Neural progenitor cell (in vitro differentiated cells): ENCODE measurements at regions not wholly inside any gene's neighbourhood (a gene's known extent, or its start where the extent isn't known, plus 50 kb on each side); places are given as distances from the start of the nearest gene placed in this dataset.
"Not testable (repeated sequence)": the region's sequence is repeated elsewhere in the genome, so short reads cannot be mapped to it uniquely, and the experiment has no call there.

Experiments used
- DNase-seq: peaks from one replicate; pipeline ENCODE4 v3.0.0-alpha.2; 2016; ENCODE audit warnings: low spot score
- H2AFZ ChIP-seq: fragments of 200-600 bp; sonication (generic); replicated peaks from 2 replicates; pipeline ENCODE4 v1.6.1; 2016; ENCODE audit warnings: antibody characterized with exemption
- H3F3A ChIP-seq: fragments of 200-600 bp; sonication (generic); 2 replicates; pipeline ENCODE4 v1.6.1; 2016; ENCODE audit warnings: antibody characterized with exemption, low read depth
- H3K27ac ChIP-seq: fragments of 200-600 bp; sonication (generic); 2 replicates; pipeline ENCODE4 v1.5.1; 2016; ENCODE audit warnings: mild to moderate bottlenecking
- H3K27me3 ChIP-seq: fragments of 200-600 bp; sonication (generic); 2 replicates; pipeline ENCODE4 v1.6.1; 2016; ENCODE audit warnings: mild to moderate bottlenecking, moderate library complexity
- H3K36me3 ChIP-seq: fragments of 200-600 bp; sonication (generic); 2 replicates; pipeline ENCODE4 v1.5.1; 2016
- H3K4me1 ChIP-seq: fragments of 200-600 bp; sonication (generic); 2 replicates; pipeline ENCODE4 v1.6.1; 2016; ENCODE audit warnings: mixed run types
- H3K4me2 ChIP-seq: fragments of 200-600 bp; sonication (generic); 2 replicates; pipeline ENCODE4 v1.6.1; 2016
- H3K4me3 ChIP-seq: fragments of 200-600 bp; sonication (generic); 2 replicates; pipeline ENCODE4 v1.5.1; 2016
- H3K79me2 ChIP-seq: fragments of 200-600 bp; sonication (generic); 2 replicates; pipeline ENCODE4 v1.6.1; 2016; ENCODE audit warnings: low read depth
- H3K9ac ChIP-seq: fragments of 200-600 bp; sonication (generic); 2 replicates; pipeline ENCODE4 v1.6.1; 2016
- H3K9me3 ChIP-seq: fragments of 200-600 bp; sonication (generic); 2 replicates; pipeline ENCODE4 v1.5.1; 2016; ENCODE audit warnings: low read depth
- H4K20me1 ChIP-seq: fragments of 200-600 bp; sonication (generic); 2 replicates; pipeline ENCODE4 v1.6.1; 2016; ENCODE audit warnings: low read depth
- H3K27ac Mint-ChIP-seq: 3 replicates; pipeline ENCODE4 v1.8.0; 2021; ENCODE audit warnings: mixed read lengths
- H3K27me3 Mint-ChIP-seq: 2 replicates; pipeline ENCODE4 v1.8.0; 2022; ENCODE audit warnings: low read depth, mild to moderate bottlenecking, inconsistent platforms, moderate library complexity, mixed read lengths; ENCODE audit not compliant: insufficient read depth
- H3K36me3 Mint-ChIP-seq: 3 replicates; pipeline ENCODE4 v1.8.0; 2021; ENCODE audit warnings: mixed read lengths
- H3K4me1 Mint-ChIP-seq: 3 replicates; pipeline ENCODE4 v1.8.0; 2021; ENCODE audit warnings: mixed read lengths
- H3K4me3 Mint-ChIP-seq: 3 replicates; pipeline ENCODE4 v1.8.0; 2021; ENCODE audit warnings: mild to moderate bottlenecking, moderate library complexity, mixed read lengths
- H3K9me3 Mint-ChIP-seq: 3 replicates; pipeline ENCODE4 v1.8.0; 2020; ENCODE audit warnings: mixed read lengths
- EZH2 ChIP-seq: fragments of 200-600 bp; sonication (generic); IDR thresholded peaks from 2 replicates; pipeline ENCODE4 v1.6.1; 2017; ENCODE audit warnings: antibody characterized with exemption, mild to moderate bottlenecking, moderate library complexity
- EZH2phosphoT487 ChIP-seq: fragments of 200-600 bp; sonication (generic); IDR thresholded peaks from 2 replicates; pipeline ENCODE4 v1.6.1; 2017; ENCODE audit warnings: antibody characterized with exemption
- TF ChIP-seq, protein P1 (sequence below): fragments of 200-600 bp; sonication (generic); IDR thresholded peaks from 2 replicates; pipeline ENCODE4 v1.5.1; 2017; ENCODE audit warnings: antibody characterized with exemption, mild to moderate bottlenecking

DNA sequence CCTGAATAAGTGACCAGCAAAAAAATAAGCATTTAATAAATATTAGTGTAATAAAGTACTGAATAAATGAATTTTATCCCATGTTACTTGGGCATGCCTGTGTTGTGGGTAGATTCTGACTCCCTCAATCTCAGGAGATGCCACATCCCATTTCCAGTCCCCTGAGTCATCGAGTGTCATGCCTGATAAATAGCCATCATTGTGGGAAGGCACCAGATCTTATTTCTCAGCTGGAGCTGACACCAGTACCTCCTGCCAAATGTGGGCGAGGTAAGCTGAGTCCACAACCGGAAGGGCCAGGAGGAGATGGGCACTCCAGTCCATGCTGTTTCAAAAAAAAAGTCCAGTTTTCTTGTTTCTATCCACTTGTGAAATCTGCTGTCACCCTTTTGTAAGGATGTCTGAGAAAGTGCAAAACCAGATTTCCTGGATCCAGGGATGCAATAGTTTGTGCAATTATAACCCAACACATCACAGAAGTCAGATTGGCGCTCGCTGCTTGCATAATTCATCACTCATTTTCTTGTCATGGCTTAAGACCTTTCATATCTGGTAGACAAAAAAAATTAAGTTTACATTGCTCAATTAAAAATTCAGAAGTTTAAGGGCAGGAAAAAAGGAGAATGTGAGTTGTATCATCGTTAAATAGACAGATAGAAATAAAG, 311.6 kb downstream of the MIAT start:
- H3K9me3 Mint-ChIP-seq, result peaks cover 6% of the 10 kb centered on the region

DNA sequence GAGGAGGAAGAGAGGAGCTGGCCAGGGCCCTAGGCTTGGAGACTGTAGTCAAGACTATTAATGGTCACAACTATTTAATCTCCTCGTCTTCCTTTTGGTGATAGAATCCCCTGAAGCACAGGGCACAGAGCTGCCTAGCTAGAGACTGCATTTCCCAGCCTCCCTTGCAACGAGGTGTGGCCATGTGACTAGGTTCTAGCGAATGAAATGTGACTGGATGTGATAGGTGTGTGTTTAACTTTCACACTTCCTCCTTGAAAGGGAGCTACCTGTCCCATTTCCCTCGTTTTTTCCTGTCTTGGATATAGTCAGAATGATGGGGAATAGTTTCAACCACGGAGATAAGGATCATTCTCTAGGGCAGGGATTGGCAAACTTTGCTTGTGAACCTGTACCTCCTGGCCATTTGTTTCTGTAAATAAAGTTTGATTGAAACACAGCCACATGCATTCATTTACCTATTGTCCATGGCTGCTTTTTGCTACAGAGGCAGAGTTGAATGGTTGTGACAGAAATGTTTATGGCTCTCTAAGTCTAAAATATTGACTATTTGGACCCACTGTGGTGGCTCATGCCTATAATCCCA, 313.5 kb downstream of the MIAT start:
- H3K27me3 Mint-ChIP-seq, result peaks cover 8% of the 10 kb centered on the region
- H3K9me3 Mint-ChIP-seq, result no peaks in the 10 kb centered on the region
- H2AFZ ChIP-seq, result no peak overlapping the region
- H3K36me3 ChIP-seq, result no peaks in the 10 kb centered on the region
- no peak overlapping the region for H3K27ac Mint-ChIP-seq
- TF ChIP-seq EZH2phosphoT487 (no peak), EZH2 (no peak)
- TF ChIP-seq, protein P1, sequence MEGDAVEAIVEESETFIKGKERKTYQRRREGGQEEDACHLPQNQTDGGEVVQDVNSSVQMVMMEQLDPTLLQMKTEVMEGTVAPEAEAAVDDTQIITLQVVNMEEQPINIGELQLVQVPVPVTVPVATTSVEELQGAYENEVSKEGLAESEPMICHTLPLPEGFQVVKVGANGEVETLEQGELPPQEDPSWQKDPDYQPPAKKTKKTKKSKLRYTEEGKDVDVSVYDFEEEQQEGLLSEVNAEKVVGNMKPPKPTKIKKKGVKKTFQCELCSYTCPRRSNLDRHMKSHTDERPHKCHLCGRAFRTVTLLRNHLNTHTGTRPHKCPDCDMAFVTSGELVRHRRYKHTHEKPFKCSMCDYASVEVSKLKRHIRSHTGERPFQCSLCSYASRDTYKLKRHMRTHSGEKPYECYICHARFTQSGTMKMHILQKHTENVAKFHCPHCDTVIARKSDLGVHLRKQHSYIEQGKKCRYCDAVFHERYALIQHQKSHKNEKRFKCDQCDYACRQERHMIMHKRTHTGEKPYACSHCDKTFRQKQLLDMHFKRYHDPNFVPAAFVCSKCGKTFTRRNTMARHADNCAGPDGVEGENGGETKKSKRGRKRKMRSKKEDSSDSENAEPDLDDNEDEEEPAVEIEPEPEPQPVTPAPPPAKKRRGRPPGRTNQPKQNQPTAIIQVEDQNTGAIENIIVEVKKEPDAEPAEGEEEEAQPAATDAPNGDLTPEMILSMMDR, result no peak
- no peaks in the 10 kb centered on the region for H3K4me1 Mint-ChIP-seq
- no peaks in the 10 kb centered on the region for H4K20me1 ChIP-seq
- no peak for DNase-seq
- no peak overlapping the region for H3K27ac ChIP-seq
- H3K4me1 ChIP-seq, result peaks cover 15% of the 10 kb centered on the region
- no peak overlapping the region for H3K4me2 ChIP-seq
- H3F3A ChIP-seq, result no peaks in the 10 kb centered on the region
- H3K9ac ChIP-seq, result no peak overlapping the region
- H3K4me3 ChIP-seq, result no peak overlapping the region
- no peaks in the 10 kb centered on the region for H3K9me3 ChIP-seq
- H3K36me3 Mint-ChIP-seq, result no peaks in the 10 kb centered on the region
- peaks cover 26% of the 10 kb centered on the region for H3K27me3 ChIP-seq
- H3K79me2 ChIP-seq, result no peaks in the 10 kb centered on the region
- no peak overlapping the region for H3K4me3 Mint-ChIP-seq

More for the DNA sequence above, 311.6 kb downstream of the MIAT start:
- no peaks in the 10 kb centered on the region for H3K4me1 ChIP-seq
- TF ChIP-seq, protein P1, result no peak
- TF ChIP-seq EZH2phosphoT487, result no peak
- no peak for TF ChIP-seq EZH2
- H2AFZ ChIP-seq, result no peak overlapping the region
- H3K4me3 ChIP-seq, result no peak overlapping the region
- Mint-ChIP-seq H3K36me3 (no peaks in the 10 kb centered on the region), H3K27me3 (peaks cover 11% of the 10 kb centered on the region), H3K4me3 (no peak overlapping the region), H3K27ac (no peak overlapping the region), H3K4me1 (no peaks in the 10 kb centered on the region)
- peaks cover 36% of the 10 kb centered on the region for H3K27me3 ChIP-seq
- no peaks in the 10 kb centered on the region for H3K9me3 ChIP-seq
- H3K79me2 ChIP-seq, result no peaks in the 10 kb centered on the region
- H3K27ac ChIP-seq, result no peak overlapping the region
- no peak overlapping the region for H3K9ac ChIP-seq
- no peaks in the 10 kb centered on the region for H3K36me3 ChIP-seq
- no peaks in the 10 kb centered on the region for H3F3A ChIP-seq
- H4K20me1 ChIP-seq, result no peaks in the 10 kb centered on the region
- no peak for DNase-seq
- no peak overlapping the region for H3K4me2 ChIP-seq

DNA sequence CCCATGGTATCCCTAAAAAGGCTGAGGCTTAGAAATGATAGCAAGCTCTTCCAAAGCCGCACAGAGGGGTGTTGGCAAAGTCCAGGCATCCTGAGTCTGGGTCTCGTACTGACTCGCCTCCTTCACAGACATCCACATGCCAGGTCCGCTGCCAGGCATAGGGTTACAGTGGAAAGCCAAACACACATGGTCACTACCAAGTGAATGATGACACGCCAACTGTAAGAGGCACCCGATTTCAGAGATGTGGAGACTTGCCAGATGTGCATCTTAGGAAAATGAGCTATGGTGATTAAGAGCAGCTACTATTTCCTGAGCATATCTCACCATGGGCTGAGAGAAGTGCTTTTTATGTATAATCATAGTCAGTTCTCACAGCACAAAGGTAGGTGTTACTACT, 314.9 kb downstream of the MIAT start:
- no peak for DNase-seq
- Histone ChIP-seq H3F3A (no peaks in the 10 kb centered on the region), H3K9ac (no peak overlapping the region), H3K4me1 (peaks cover 15% of the 10 kb centered on the region), H3K27me3 (peaks cover 18% of the 10 kb centered on the region), H3K36me3 (no peaks in the 10 kb centered on the region), H3K27ac (no peak overlapping the region), H2AFZ (no peak overlapping the region), H3K4me3 (no peak overlapping the region), H4K20me1 (no peaks in the 10 kb centered on the region), H3K9me3 (no peaks in the 10 kb centered on the region), H3K79me2 (no peaks in the 10 kb centered on the region), H3K4me2 (no peak overlapping the region)
- H3K9me3 Mint-ChIP-seq, result no peaks in the 10 kb centered on the region
- no peaks in the 10 kb centered on the region for H3K36me3 Mint-ChIP-seq
- peaks cover 8% of the 10 kb centered on the region for H3K27me3 Mint-ChIP-seq
- no peak overlapping the region for H3K4me3 Mint-ChIP-seq
- TF ChIP-seq, protein P1, result no peak
- TF ChIP-seq EZH2phosphoT487 (no peak), EZH2 (no peak)
- no peaks in the 10 kb centered on the region for H3K4me1 Mint-ChIP-seq
- no peak overlapping the region for H3K27ac Mint-ChIP-seq

DNA sequence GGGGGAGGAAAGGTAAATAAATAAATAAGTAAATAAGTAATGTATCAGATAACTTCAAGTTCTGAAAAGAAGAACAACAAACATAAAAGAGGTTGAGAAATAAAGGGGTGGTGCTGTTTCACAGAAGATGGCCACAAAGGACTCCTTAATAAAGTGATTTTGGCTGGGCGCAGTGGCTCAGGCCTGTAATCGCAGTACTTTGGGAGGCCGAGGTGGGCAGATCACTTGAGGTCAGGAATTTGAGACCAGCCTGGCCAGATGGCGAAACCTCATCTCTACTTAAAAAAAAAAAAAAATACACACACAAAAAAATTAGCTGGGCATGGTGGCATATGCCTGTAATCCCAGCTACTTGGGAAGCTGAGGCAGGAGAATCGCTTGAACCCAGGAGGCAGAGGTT, 315.5 kb downstream of the MIAT start:
- not testable (repeated sequence) for H3K9me3 ChIP-seq, H3K9me3 Mint-ChIP-seq, H3K4me1 Mint-ChIP-seq, H3F3A ChIP-seq, H3K27ac Mint-ChIP-seq, H3K36me3 Mint-ChIP-seq, H3K27ac ChIP-seq, H3K9ac ChIP-seq, H4K20me1 ChIP-seq, H2AFZ ChIP-seq, H3K4me3 Mint-ChIP-seq, H3K36me3 ChIP-seq, H3K4me3 ChIP-seq, DNase-seq, H3K4me2 ChIP-seq, H3K79me2 ChIP-seq
- peaks cover 13% of the 10 kb centered on the region for H3K27me3 Mint-ChIP-seq
- Histone ChIP-seq H3K4me1 (peaks cover 15% of the 10 kb centered on the region), H3K27me3 (peaks cover 18% of the 10 kb centered on the region)
